ENCODE measurements at regions not wholly inside any gene's neighbourhood (a gene's known extent, or its start where the extent isn't known, plus 50 kb on each side); places are given as distances from the start of the nearest gene placed in this dataset.
A peak's percentile ranks its signal among the peaks of the same experiment; 100 is the strongest.
"Not testable (repeated sequence)": the region's sequence is repeated elsewhere in the genome, so short reads cannot be mapped to it uniquely, and the experiment has no call there.

DNA sequence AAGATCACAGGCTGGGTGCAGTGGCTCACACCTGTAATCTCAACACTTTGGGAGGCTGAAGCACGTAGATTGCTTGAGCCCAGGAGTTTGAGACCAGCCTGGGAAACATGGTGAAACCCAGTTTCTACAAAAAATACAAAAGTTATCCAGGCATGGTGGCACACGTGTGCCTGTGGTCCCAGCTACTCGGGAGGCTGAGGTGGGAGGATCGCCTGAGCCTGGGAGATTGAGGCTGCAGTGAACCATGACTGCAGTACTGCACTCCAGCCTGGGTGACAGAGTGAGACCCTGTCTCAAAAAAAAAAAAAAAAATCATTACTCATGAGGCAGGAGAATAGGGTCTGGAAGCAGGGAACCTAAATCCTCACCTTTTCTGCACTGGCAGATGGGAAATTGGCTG is 79.1 kb upstream of the CLDN5 start:
- not testable (repeated sequence) for DNase-seq

GRCh38 chr22:19603767-19604166 is 79.6 kb upstream of the CLDN5 start:
- no peak for DNase-seq

DNA sequence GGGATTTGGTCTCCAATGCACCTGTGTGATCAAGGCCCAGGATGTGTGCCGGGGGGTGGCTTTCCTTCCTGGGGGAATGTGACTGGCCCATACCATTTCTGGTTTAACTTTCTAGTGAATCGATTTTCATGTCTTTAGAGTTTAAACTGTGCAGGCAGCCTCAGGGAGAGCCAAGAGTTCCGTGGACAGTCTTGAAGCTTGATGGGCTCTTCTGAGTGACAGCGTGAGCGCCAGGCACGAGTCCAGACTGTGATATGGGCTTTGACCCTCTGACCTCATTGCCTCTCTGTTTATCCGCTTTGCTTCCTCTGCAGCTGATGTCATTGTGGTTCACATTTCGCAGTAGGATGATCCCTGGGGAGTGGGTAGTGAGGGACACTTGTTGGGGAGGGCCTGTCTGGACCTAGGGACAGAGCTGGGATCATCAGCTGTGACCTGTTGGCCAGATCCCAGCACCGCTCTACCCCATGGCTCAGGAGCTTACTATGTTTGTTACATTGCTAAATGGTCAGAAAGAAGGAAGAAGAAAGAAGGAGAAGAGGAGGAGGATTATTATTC is 80.6 kb upstream of the CLDN5 start:
- no peak for DNase-seq

DNA sequence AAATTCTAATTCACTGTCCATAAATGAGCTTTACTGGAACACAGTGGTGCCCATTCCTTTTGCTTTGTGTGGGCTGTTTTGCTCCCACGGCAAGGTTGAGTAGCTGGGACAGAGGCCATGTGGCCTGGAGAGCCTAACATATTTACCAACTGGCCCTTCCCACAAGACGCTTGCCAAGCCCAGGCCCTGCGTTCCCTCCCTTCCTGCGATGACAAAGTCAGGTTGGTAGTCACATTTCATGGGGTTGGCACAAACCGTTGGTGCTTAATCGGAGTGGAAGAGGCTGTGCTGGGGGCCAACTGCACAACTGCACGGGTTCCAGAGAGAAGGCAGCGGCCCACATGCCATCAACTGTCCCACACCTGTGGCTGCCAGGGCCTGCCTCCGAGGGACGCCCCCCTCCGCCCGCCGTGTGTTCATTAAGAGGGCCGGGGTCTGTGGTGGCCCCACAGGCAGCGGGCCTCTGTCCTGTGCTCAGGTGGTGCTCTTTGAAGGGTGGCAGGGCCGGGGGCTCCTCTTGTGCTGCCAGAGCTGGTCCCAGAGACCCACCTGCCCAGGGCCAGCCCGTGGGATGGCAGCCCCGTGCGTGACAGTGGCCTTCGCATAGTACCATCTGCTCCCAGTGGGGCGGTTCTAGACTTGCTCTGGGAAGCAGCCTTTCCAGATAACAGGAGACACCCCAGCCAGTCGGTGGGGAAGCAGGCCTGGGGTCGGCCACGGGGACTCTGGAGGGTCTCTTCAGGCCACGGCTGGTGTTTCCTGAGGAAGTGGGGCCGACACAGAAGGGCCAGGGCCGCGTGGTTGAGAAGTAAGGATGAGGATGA is 81.5 kb upstream of the CLDN5 start:
- DNase-seq = no peak

GRCh38 chr22:19606332-19607191 is 82.4 kb upstream of the CLDN5 start:
- no peak for DNase-seq

- peak; percentile 41 to 81 (median 66) for DNase-seq
Measured at GRCh38 chr22:19607192-19608002, 83.2 kb upstream of the CLDN5 start.

- DNase-seq = no peak
Measured at GRCh38 chr22:19608003-19608690, 83.9 kb upstream of the CLDN5 start.

DNA sequence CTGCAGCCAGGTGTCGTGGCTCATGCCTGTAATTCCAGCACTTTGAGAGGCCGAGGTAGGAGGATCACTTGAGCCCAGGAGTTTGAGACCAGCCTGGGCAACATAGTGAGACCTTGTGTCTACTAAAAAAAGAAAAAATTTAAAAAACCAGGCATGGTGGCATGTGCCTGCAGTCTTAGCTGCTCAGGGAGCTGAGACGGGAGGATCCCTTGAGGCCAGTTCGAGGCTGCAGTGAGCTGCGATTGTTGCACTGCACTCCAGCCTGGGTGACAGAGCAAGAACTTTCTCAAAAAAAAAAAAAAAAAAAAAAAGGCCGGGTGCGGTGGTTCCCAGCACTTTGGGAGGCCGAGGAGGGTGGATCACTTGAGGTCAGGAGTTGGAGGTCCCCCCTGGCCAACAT is 85.5 kb upstream of the CLDN5 start:
- DNase-seq = not testable (repeated sequence)

GRCh38 chr22:19610518-19611253 is 86.5 kb upstream of the CLDN5 start:
- DNase-seq = peak in 3 of 6 experiments; percentile 5 to 16 (median 15)

- no peak for DNase-seq
Measured at GRCh38 chr22:19611590-19611989, 87.4 kb upstream of the CLDN5 start.

DNA sequence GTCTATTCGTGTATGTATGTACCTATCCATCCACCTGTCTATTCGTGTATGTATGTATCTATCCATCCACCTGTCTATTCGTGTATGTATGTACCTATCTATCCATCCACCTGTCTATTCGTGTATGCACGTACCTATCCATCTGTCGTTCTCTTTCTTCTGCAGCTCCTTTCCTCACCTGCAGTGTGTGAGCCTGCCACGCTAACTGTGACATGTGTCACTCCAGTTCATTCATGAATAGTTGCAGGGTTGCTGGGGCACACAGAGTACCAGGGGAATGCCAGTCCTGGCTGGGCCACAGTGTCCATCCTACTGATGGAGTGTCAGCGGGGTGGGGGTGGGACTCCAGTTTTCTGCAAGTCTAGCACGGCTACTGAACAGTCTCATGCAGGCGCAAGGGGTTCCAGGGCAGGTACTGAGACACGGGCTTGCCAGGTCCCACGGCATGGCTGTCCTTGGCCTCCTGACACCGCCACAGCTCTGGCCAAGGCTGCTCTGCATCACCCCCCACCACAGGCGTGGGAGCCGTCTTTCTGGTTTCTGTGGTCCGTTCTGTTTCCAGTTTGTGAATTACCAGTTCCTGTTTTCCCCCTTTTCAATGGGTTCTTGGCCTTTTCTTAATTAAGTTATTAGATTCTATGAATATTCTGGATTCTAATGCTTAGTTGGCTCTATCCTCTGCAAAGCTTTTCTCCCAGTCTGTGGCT is 88.8 kb upstream of the CLDN5 start:
- no peak for DNase-seq

- DNase-seq = no peak
Measured at GRCh38 chr22:19614536-19614863, 90.3 kb upstream of the CLDN5 start.

- DNase-seq = no peak
Measured at GRCh38 chr22:19615001-19615461, 90.8 kb upstream of the CLDN5 start.

DNA sequence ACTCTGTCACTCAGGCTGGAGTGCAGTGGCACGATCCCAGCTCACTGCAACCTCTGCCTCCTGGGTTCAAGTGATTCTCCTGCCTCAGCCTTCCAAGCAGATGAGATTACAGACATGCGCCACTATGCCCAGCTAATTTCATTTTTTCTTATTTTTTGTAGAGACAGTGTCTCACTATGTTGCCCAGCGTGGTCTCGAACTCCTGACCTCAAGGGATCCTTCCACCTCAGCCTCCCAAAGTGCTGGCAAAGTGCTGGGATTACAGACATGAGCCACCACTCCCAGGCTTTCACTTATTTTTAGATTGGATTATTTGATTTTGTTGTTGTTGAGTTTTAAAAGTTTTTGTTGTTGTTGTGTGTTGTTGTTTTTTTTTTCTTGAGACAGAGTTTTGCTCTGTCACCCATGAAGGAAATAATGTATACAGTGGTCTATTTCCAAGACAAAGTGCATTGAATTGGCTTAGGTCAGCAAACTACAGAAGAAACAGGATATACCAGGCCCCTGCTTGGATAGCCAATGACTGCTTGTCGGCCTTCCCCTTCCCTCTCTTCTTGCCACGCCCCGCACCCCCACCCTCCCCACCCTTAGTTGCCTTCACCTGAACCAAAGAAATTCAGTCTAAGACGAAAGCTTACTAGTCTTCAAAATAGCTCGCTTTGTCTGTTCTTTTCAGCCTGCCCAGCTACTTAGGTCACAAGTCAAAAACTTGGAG is 91.8 kb upstream of the CLDN5 start:
- DNase-seq = no peak

- DNase-seq = peak in 1 of 6 experiments; percentile 11
Measured at GRCh38 chr22:19619144-19620009, 94.9 kb upstream of the SEPTIN5 start.

DNA sequence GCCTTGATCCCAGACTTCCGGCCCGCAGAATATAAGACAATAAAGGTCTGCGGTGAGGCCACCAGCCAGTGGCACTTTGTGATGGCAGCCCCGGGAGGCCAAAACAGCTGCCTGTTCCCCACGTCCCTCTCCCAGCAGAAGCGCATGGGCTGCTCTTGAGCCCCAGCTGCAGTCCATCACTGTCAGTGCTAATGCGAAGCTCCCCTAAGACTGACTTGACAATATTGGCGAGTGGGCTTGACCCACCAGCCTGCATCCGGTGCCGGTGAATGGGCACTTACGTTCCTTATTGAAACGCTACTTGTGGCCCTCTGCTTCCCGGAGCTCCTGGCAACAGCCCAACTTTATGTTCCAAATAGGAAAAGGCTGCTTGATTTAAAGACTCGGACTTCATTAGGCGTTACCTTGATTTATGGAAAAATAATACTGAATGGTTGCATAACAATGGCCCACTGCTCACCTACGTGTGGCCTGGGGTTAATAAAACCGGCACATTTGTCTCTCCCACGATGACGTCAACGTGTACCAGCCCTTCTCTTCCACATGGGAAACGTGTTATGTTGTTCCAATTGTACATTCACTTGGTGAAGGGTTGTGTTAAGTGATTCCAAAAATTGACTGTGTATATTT is 93.4 kb upstream of the SEPTIN5 start:
- DNase-seq = no peak

- DNase-seq = no peak
Measured at GRCh38 chr22:19621373-19622060, 92.8 kb upstream of the SEPTIN5 start.

DNA sequence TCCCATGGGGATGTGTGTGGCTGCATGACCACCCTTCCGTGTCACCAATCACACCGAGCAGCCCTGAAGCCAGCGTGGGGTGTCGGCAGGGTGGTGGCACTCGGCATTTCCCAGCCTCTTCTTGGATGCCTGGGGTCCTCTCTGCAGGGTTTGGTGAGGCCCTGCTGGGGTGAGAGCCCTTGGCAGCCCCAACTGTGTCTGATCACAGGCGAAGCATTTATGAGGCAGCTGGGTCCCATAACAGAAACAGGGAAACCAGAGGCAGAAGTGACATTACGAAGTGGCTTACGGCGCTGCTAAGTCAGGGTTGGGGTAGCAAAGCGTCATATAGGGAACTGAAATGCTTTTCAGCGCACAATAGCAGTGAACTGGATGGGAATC is 92.3 kb upstream of the SEPTIN5 start:
- DNase-seq = no peak
